ENCODE measurements at regions not wholly inside any gene's neighbourhood (a gene's known extent, or its start where the extent isn't known, plus 50 kb on each side); places are given as distances from the start of the nearest gene placed in this dataset.

- no peak overlapping the region for H3K4me3 ChIP-seq (ENCODE audit: low read depth, low read length)
- TF ChIP-seq, protein P1, sequence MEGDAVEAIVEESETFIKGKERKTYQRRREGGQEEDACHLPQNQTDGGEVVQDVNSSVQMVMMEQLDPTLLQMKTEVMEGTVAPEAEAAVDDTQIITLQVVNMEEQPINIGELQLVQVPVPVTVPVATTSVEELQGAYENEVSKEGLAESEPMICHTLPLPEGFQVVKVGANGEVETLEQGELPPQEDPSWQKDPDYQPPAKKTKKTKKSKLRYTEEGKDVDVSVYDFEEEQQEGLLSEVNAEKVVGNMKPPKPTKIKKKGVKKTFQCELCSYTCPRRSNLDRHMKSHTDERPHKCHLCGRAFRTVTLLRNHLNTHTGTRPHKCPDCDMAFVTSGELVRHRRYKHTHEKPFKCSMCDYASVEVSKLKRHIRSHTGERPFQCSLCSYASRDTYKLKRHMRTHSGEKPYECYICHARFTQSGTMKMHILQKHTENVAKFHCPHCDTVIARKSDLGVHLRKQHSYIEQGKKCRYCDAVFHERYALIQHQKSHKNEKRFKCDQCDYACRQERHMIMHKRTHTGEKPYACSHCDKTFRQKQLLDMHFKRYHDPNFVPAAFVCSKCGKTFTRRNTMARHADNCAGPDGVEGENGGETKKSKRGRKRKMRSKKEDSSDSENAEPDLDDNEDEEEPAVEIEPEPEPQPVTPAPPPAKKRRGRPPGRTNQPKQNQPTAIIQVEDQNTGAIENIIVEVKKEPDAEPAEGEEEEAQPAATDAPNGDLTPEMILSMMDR (IDR thresholded peaks at IDR 0.05; ENCODE audit: low read depth, low read length, missing control alignments): no peak
- in situ Hi-C loops (cut with HindIII; ENCODE audit: low sequenced_read_pairs): no loop called here
- DNase-seq (ENCODE audit: low read depth): no peak
Measured at GRCh38 chr7:86328801-86329433, 314.8 kb upstream of the GRM3 start.

DNA sequence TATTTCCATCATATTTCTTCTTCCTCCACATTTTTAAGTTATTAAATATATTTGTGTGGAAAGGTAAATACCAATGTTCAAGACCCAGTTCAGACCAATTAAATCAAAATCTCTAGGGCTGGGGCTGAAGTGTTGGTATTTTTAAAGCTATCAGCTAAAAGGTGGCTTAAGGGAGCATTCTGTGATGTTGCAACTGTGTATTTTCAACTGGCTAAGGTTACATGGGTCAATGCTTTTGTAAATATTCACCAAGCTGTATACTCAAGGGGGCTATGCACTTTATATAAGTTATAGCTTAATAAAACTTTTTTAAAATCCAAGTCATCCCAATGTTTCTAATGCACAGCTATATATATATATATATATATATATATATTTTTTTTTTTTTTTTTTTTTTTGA is 316.9 kb upstream of the GRM3 start:
- DNase-seq (ENCODE audit: low read depth): no peak
- TF ChIP-seq, protein P1 (IDR thresholded peaks at IDR 0.05; ENCODE audit: low read depth, low read length, missing control alignments): no peak
- in situ Hi-C loops (cut with HindIII; ENCODE audit: low sequenced_read_pairs): no loop called here
- no peak overlapping the region for H3K4me3 ChIP-seq (ENCODE audit: low read depth, low read length)

- TF ChIP-seq, protein P1 (IDR thresholded peaks at IDR 0.05; ENCODE audit: low read depth, low read length, missing control alignments): no peak
- DNase-seq (ENCODE audit: low read depth): no peak
- in situ Hi-C loops (cut with HindIII; ENCODE audit: low sequenced_read_pairs): no loop called here
- H3K4me3 ChIP-seq (ENCODE audit: low read depth, low read length): no peak overlapping the region
Measured at GRCh38 chr7:86320889-86321288, 322.8 kb upstream of the GRM3 start.

DNA sequence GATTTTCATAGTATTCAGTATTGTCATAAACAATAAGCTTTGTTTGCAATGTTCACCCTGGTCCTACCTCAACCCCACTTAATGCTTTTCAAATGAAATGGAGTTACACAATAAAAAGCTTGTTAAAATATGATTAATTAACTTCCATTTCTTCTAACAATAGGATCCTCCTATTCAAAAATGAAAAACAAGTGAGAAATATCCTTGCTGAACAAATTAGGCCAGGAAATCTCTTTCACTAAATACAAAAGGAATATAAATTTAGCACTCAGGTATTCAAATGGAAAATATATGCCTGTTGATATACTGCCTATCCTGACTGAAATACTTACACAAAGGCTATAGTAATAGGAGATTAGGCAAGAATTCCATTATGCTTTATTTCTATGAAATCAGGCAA is 323.4 kb upstream of the GRM3 start:
- no peak for DNase-seq (ENCODE audit: low read depth)
- TF ChIP-seq, protein P1 (IDR thresholded peaks at IDR 0.05; ENCODE audit: low read depth, low read length, missing control alignments): no peak
- in situ Hi-C loops (cut with HindIII; ENCODE audit: low sequenced_read_pairs): no loop called here
- no peak overlapping the region for H3K4me3 ChIP-seq (ENCODE audit: low read depth, low read length)

DNA sequence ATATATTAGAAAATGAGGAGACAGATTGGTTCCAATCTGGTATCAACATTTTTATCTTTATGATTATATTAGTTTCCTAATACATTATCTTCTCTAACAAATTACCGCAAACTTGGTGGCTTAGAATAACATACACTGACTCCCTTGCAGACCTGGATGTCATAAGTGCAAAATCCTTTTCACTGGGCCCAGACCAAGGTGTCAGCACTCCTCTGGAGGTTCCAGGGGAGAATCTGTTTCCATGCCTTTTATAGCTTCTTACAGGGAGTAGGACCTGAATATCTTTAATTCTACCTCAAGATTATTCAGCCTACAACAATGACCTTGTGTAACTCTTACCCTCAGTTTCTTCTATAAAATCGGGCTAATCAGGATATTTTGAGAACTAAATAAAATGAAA is 329.9 kb upstream of the GRM3 start:
- TF ChIP-seq, protein P1 (IDR thresholded peaks at IDR 0.05; ENCODE audit: low read depth, low read length, missing control alignments): no peak
- in situ Hi-C loops (cut with HindIII; ENCODE audit: low sequenced_read_pairs): no loop called here
- no peak for DNase-seq (ENCODE audit: low read depth)
- no peak overlapping the region for H3K4me3 ChIP-seq (ENCODE audit: low read depth, low read length)

DNA sequence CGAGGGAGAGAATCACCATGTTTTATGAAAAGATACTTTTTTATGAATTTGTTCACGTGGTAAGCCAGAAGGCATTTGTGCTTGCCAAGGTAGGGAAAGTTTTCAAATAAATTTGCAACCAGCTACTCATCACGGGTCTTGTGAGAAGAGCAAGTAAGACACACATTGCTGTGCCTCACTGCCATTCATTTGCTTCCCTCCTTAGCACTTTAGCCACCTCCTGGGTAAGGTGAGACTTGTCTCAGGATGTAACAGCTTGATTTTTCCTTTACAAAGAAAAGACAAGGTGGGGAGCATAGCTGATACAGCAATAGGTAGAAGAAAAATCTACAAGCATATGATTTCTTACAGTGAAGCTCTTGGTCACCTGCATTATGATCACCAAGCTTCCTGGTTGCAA is 342.4 kb upstream of the GRM3 start:
- H3K4me3 ChIP-seq (ENCODE audit: low read depth, low read length): no peak overlapping the region
- DNase-seq (ENCODE audit: low read depth): no peak
- TF ChIP-seq, protein P1 (IDR thresholded peaks at IDR 0.05; ENCODE audit: low read depth, low read length, missing control alignments): no peak
- in situ Hi-C loops (cut with HindIII; ENCODE audit: low sequenced_read_pairs): no loop called here
